AG09319 (cell line): ENCODE measurements at regions not wholly inside any gene's neighbourhood (a gene's known extent, or its start where the extent isn't known, plus 50 kb on each side); places are given as distances from the start of the nearest gene placed in this dataset.

Experiments used
- DNase-seq: peaks from one replicate; pipeline ENCODE4 v3.0.0-alpha.2; 2010; ENCODE audit warnings: low read depth; ENCODE audit errors: extremely low read depth
- TF ChIP-seq, protein P1 (sequence below): IDR thresholded peaks from 2 replicates; pipeline ENCODE4 v1.5.1; 2011; ENCODE audit warnings: low read depth, mild to moderate bottlenecking, inconsistent platforms, low read length, moderate library complexity

DNA sequence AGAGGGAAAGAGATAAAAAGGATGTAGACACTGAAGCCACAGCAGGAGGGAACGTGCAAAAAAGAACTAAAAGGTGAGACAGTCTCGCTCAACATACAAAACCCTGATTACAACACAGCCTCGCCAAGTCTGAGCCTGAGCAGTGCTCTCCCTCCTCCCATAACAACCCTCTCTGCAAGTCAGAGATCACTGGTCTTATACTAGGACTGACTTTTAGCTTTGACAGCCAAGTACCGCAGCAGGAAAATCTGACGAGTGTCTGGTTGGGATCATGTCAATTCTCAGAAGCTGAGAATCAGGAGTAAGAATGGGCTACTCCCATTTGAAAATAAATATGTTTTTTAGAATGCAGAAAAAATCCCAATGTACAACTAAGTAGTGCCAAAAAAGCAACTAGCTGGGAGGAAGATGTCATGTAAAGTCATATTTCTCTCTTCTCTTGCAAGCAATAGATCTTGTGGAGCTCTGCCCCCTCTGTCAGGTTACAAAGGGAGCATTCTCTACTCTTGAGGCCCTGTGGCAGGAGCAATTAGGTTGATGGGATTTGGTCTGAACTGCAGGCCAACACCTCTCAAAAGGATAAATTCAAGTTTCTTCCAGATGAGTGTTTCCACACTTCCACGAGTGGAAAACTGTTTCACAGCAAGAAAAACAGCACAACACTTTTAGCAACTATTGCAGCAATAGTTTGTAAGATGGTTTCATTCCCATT, 118.9 kb upstream of the COL21A1 start:
- no peak for DNase-seq

DNA sequence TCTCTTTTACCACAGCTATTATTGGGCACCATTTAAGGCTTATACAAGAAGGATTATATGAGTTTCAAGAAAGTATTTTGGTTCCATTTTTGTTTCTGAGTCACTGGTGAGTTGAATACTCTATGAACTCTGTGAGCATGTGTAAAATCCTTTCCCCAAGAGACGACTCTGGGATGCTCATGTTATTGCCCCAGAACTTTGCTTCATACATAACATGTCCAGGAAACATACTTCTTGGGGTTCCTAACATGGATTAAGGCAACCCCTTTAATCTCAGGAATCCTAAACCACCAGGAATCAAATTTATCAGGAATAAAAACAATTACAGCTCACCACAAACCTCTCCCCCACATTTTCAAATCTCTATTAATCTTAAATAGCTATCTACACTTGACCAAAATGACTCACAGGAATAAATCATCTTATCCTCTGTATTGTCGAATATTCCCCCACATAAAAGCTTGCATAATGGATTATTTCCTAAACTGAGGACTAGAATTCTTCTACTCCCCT, 117.5 kb upstream of the COL21A1 start:
- TF ChIP-seq, protein P1, sequence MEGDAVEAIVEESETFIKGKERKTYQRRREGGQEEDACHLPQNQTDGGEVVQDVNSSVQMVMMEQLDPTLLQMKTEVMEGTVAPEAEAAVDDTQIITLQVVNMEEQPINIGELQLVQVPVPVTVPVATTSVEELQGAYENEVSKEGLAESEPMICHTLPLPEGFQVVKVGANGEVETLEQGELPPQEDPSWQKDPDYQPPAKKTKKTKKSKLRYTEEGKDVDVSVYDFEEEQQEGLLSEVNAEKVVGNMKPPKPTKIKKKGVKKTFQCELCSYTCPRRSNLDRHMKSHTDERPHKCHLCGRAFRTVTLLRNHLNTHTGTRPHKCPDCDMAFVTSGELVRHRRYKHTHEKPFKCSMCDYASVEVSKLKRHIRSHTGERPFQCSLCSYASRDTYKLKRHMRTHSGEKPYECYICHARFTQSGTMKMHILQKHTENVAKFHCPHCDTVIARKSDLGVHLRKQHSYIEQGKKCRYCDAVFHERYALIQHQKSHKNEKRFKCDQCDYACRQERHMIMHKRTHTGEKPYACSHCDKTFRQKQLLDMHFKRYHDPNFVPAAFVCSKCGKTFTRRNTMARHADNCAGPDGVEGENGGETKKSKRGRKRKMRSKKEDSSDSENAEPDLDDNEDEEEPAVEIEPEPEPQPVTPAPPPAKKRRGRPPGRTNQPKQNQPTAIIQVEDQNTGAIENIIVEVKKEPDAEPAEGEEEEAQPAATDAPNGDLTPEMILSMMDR: no peak
- DNase-seq: no peak

More for the DNA sequence above, 118.9 kb upstream of the COL21A1 start:
- TF ChIP-seq, protein P1: no peak

DNA sequence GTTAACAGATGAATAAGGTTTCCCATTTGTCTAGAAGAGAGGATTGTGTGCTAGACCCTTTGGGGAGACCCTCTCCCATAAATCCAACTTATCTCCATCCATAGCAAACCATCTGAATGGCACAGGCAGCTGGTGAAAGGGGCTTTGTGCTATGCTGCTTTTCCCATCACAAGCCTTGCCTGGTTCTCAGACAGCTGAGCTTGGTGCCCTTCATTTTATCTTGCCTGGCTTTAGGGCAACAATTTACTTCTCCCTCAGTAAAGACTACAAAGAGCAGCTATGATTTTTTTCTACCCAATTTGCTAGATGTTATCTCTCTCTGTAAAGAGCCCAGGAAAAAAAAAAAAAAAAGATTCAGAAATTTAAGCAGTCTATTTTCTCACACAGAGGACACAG, 117.0 kb upstream of the COL21A1 start:
- TF ChIP-seq, protein P1: no peak

DNA sequence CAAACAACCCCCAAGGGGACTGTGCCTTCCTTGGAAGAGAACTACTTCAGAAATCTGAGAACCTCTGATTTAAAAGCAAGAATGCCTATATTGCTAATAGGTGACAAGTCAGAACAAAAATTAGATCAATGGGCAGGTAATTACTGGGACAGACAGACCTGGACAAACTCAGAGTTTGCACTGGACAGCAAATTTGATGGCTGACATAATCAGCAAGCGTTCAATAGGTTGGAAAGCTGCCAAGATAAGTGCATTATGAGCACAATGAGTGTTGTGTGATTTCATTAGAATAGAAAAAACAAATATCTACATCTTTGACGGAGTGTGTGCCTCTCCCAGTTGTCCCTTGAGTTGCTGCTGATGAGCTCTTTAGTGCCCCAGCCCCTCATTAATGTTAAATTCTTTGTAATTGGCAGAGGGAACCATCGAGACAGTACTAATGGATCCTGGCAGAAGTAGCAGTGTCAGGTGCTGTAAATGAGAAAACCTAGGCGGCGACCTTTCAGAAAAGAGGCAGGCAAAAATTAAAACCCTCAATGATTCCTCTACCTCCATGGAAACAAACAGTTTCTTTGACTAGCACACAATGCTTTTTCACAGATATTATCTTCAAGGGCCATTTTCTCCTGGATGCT, 116.5 kb upstream of the COL21A1 start:
- DNase-seq: no peak
- TF ChIP-seq, protein P1: no peak

More for the DNA sequence above, 117.0 kb upstream of the COL21A1 start:
- DNase-seq: no peak

DNA sequence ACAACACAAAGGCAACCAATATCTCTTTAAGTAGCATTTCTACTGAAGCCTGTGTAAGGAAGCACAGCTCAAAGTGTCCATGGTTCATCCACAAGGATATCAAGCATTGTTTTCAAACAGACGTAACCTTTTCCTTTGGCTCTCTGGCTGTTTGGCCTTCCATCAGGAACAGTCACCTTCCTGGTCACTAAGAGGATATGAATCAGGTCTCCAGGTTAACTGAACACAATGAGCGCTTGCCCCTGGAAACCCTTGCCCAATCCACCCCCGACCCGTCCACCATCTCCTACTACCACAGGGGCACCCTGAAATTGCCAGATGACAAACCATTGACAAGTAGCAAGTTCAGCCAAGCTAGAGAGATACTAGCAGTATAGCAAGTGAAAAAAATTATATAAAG, 114.4 kb upstream of the COL21A1 start:
- TF ChIP-seq, protein P1: no peak
- DNase-seq: no peak

DNA sequence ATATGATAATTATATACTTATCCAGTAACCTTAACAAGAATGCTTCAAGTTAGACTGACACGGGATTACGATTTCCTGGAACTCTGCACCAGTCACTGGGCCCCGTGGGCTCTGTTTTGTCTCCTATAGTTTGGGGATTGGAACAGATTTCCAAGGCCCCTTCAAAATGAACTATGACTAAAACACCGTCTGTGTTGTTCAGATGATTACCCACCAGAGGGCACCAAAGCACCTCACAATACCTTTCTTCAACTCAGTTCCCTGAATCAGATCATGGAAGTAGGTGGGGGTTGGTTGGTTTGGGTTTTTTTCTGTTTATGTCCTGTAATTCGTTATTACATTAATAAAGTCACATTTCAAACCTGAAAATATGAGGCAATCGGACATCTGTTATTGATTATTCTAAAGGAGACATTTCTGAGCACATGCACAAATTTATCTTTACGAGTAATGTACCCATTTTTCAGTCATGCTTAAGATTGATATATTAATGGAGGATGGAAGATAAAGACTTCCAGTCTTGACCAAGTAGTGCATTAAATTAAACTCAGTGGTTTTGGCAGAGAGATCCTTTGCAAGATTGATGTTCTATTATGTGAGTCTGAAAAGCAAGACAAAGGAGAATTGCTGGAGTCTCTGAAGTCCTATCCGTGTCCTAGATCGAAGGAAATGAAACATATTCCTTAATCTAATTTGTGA, 112.0 kb upstream of the COL21A1 start:
- peak; percentile 43 for DNase-seq
- TF ChIP-seq, protein P1: peak; percentile 63
